GM12873 (cell line): ENCODE measurements at regions not wholly inside any gene's neighbourhood (a gene's known extent, or its start where the extent isn't known, plus 50 kb on each side); places are given as distances from the start of the nearest gene placed in this dataset.

Experiments
- TF ChIP-seq, protein P1 (sequence below): IDR thresholded peaks from 2 replicates; pipeline ENCODE4 v1.5.1; 2012; ENCODE audit warnings: low read depth, mild to moderate bottlenecking, moderate library complexity, low read length, control low read depth; ENCODE audit not compliant: insufficient read depth; ENCODE audit errors: missing control alignments

DNA sequence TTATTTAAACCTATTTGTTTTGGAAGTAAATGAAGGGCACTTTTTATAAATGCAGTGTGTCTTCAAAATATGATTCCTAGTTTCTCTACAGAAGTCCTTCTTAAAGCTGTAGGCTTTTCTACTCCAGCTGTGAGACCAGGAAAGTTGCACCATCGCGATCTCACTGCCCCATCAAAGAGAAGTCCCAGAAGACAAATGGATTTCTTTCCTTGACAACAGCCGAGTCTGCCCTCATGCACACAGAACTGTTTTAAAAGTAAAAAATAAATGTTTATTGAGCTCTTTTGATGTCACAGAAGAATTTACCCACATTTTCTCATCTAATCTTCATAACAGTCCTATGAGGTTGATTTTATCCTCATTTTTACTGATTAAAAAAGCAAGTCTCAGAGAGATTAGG, 324.4 kb upstream of the NT5E start:
- TF ChIP-seq, protein P1, sequence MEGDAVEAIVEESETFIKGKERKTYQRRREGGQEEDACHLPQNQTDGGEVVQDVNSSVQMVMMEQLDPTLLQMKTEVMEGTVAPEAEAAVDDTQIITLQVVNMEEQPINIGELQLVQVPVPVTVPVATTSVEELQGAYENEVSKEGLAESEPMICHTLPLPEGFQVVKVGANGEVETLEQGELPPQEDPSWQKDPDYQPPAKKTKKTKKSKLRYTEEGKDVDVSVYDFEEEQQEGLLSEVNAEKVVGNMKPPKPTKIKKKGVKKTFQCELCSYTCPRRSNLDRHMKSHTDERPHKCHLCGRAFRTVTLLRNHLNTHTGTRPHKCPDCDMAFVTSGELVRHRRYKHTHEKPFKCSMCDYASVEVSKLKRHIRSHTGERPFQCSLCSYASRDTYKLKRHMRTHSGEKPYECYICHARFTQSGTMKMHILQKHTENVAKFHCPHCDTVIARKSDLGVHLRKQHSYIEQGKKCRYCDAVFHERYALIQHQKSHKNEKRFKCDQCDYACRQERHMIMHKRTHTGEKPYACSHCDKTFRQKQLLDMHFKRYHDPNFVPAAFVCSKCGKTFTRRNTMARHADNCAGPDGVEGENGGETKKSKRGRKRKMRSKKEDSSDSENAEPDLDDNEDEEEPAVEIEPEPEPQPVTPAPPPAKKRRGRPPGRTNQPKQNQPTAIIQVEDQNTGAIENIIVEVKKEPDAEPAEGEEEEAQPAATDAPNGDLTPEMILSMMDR = no peak

DNA sequence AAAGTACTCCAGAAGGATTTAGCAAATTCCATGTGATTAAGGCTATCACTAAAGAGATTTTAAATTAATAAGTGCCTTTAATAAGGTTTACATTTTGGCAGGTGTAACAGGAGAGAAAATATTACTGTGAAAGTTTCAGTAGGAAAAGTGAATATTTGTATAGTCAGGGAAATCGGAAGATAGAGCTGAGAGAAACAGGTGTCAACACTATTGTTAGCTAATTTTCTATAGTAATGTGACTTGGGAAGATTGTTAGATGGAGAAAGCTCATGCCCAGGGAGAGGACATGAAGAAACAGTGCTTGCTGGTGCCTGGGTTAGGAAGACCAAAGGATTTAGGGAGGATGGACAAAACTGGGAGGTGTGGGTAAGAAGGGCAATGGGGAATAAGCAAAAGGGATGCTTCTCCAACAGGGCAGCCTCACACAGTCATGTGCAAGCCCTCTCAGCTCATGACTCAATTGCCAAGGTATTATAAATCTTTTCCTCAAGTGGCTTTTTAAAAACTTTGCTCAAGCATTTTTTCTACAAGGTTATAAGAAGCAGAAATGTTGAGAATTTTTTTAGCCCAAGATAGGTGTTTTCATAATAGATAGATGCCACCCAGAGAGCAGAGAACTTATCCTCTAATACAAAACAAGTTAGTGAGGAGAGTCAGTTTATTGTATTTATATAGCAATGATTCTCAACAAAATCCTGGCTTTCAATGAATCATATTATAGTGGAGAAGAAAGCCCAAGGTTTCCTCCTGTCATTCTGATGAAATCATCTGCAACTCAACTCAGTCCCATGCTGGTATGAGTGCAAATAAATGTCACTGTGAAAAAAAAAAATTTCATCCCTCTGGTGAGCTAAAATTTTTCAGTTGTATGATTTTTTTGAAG, 325.2 kb upstream of the NT5E start:
- TF ChIP-seq, protein P1 = no peak

DNA sequence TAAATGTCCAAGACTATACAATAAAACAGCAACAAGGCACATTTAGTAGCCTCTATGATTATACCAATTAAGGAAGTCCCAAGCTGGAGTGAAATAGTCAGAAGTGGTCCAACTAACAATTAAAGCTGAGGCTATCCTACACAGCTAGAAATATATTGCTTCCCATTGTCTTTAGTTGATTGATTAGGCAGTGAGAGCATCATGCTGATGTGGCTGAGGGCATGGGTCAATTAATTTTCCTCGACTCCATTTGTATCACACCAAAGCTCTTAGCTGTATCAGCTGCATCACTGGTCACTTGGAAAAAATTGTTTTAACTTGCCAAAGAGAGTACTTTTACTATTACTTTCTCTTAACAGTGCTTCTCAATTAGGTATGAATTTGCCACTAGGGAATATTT, 328.7 kb upstream of the NT5E start:
- TF ChIP-seq, protein P1 = no peak

DNA sequence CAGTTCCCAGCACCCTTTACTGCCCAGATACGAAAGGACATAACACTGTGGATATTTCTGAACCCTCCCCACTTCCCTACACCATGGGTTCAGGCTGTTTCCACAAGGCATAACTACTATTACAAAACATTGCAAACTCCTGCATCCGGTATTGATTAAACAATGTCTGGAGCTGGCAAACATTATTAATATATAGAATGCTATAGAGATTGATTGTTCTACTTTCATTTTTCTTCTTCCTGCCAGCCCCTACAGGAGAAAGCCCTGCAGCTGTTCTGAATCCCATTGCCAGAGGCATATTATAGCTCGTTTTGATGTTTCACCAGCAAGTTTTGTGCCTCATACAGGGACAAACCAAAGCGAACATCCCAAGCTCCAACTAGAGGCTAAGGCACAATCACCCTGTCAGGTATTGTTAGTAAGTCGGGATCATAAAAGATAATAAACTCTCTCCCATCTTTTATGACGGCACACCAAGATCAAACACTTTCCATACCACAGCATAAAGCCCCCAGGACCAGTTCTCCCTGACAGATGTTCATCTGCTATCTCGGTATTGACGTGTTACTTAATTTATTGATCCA, 331.1 kb upstream of the NT5E start:
- TF ChIP-seq, protein P1 = no peak

DNA sequence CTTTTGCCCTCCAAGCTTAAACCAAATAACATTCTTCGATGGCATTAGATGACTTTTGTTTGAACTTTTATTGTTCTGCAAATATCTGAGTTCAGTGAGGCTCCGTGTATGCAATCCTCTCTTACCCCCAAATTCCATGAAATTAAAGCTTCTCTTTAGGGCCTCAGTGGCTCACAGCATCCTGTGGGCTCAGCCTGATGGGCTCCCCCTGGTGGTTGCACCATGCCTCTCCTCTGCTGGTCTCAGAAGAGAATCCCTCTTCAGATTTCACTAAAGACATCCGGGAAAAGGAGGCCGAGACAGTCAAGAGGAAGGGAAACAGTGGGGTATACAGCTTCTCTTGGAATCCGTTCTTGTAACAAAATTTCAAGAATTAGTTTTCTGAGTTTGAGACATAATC, 331.6 kb upstream of the NT5E start:
- TF ChIP-seq, protein P1 = peak; percentile 43

DNA sequence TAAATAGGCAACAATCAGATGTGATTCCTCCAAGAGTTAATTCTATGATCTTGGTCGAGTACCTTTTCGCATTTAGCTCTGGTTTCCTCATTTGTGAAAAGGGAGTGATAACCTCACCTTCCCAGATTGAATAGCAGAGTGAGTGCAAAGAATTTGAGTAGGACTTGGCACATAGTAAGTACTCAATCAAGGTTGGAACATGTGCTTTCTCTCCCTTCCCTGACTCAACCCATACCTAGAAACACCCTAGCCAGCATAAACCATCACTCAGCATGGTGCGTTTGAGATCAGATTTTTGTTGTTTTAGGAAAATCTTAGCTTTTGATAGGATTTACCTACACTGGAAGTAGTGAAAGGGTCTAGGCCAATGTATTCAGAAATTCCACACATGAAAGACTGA, 333.4 kb upstream of the NT5E start:
- TF ChIP-seq, protein P1 = no peak

DNA sequence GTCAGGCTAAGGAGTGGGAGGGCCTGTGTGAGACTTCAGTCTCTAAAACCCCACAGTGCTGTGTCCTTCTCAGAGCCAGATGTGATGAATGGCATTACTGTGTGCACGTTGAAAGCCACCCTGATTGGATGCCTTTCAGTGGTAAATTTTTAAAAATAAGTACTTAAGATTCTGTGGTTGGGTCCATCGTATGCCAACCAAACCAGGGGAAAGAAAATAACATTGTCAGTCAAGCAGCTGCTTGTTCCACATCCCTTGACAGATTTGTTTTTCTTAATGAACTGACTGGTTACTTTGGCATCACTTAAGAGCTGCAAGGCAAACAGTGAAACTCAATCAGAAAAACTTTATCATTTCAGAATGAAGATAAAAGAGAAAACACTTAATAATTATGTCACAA, 334.0 kb upstream of the NT5E start:
- TF ChIP-seq, protein P1 = no peak
